ENCODE measurements at regions not wholly inside any gene's neighbourhood (a gene's known extent, or its start where the extent isn't known, plus 50 kb on each side); places are given as distances from the start of the nearest gene placed in this dataset.

- TF ChIP-seq CTCF (IDR thresholded peaks at IDR 0.05; ENCODE audit: low read length) (no peak), EZH2 (IDR thresholded peaks at IDR 0.05; ENCODE audit: borderline replicate concordance, low read length) (no peak)
Measured at GRCh38 chr12:131350943-131351318, 360.0 kb upstream of the SFSWAP start.

All from OCI-LY1 (cell line).